Neural progenitor cell (in vitro differentiated cells): ENCODE measurements at regions not wholly inside any gene's neighbourhood (a gene's known extent, or its start where the extent isn't known, plus 50 kb on each side); places are given as distances from the start of the nearest gene placed in this dataset.

Experiments
- DNase-seq: peaks from one replicate; pipeline ENCODE4 v3.0.0-alpha.2; 2016; ENCODE audit warnings: low spot score
- H2AFZ ChIP-seq: fragments of 200-600 bp; sonication (generic); replicated peaks from 2 replicates; pipeline ENCODE4 v1.6.1; 2016; ENCODE audit warnings: antibody characterized with exemption
- H3F3A ChIP-seq: fragments of 200-600 bp; sonication (generic); 2 replicates; pipeline ENCODE4 v1.6.1; 2016; ENCODE audit warnings: antibody characterized with exemption, low read depth
- H3K27ac ChIP-seq: fragments of 200-600 bp; sonication (generic); 2 replicates; pipeline ENCODE4 v1.5.1; 2016; ENCODE audit warnings: mild to moderate bottlenecking
- H3K27me3 ChIP-seq: fragments of 200-600 bp; sonication (generic); 2 replicates; pipeline ENCODE4 v1.6.1; 2016; ENCODE audit warnings: mild to moderate bottlenecking, moderate library complexity
- H3K36me3 ChIP-seq: fragments of 200-600 bp; sonication (generic); 2 replicates; pipeline ENCODE4 v1.5.1; 2016
- H3K4me1 ChIP-seq: fragments of 200-600 bp; sonication (generic); 2 replicates; pipeline ENCODE4 v1.6.1; 2016; ENCODE audit warnings: mixed run types
- H3K4me2 ChIP-seq: fragments of 200-600 bp; sonication (generic); 2 replicates; pipeline ENCODE4 v1.6.1; 2016
- H3K4me3 ChIP-seq: fragments of 200-600 bp; sonication (generic); 2 replicates; pipeline ENCODE4 v1.5.1; 2016
- H3K79me2 ChIP-seq: fragments of 200-600 bp; sonication (generic); 2 replicates; pipeline ENCODE4 v1.6.1; 2016; ENCODE audit warnings: low read depth
- H3K9ac ChIP-seq: fragments of 200-600 bp; sonication (generic); 2 replicates; pipeline ENCODE4 v1.6.1; 2016
- H3K9me3 ChIP-seq: fragments of 200-600 bp; sonication (generic); 2 replicates; pipeline ENCODE4 v1.5.1; 2016; ENCODE audit warnings: low read depth
- H4K20me1 ChIP-seq: fragments of 200-600 bp; sonication (generic); 2 replicates; pipeline ENCODE4 v1.6.1; 2016; ENCODE audit warnings: low read depth
- H3K27ac Mint-ChIP-seq: 3 replicates; pipeline ENCODE4 v1.8.0; 2021; ENCODE audit warnings: mixed read lengths
- H3K27me3 Mint-ChIP-seq: 2 replicates; pipeline ENCODE4 v1.8.0; 2022; ENCODE audit warnings: low read depth, mild to moderate bottlenecking, inconsistent platforms, moderate library complexity, mixed read lengths; ENCODE audit not compliant: insufficient read depth
- H3K36me3 Mint-ChIP-seq: 3 replicates; pipeline ENCODE4 v1.8.0; 2021; ENCODE audit warnings: mixed read lengths
- H3K4me1 Mint-ChIP-seq: 3 replicates; pipeline ENCODE4 v1.8.0; 2021; ENCODE audit warnings: mixed read lengths
- H3K4me3 Mint-ChIP-seq: 3 replicates; pipeline ENCODE4 v1.8.0; 2021; ENCODE audit warnings: mild to moderate bottlenecking, moderate library complexity, mixed read lengths
- H3K9me3 Mint-ChIP-seq: 3 replicates; pipeline ENCODE4 v1.8.0; 2020; ENCODE audit warnings: mixed read lengths
- CTCF ChIP-seq: fragments of 200-600 bp; sonication (generic); IDR thresholded peaks from 2 replicates; pipeline ENCODE4 v1.5.1; 2017; ENCODE audit warnings: antibody characterized with exemption, mild to moderate bottlenecking
- EZH2 ChIP-seq: fragments of 200-600 bp; sonication (generic); IDR thresholded peaks from 2 replicates; pipeline ENCODE4 v1.6.1; 2017; ENCODE audit warnings: antibody characterized with exemption, mild to moderate bottlenecking, moderate library complexity
- EZH2phosphoT487 ChIP-seq: fragments of 200-600 bp; sonication (generic); IDR thresholded peaks from 2 replicates; pipeline ENCODE4 v1.6.1; 2017; ENCODE audit warnings: antibody characterized with exemption

DNA sequence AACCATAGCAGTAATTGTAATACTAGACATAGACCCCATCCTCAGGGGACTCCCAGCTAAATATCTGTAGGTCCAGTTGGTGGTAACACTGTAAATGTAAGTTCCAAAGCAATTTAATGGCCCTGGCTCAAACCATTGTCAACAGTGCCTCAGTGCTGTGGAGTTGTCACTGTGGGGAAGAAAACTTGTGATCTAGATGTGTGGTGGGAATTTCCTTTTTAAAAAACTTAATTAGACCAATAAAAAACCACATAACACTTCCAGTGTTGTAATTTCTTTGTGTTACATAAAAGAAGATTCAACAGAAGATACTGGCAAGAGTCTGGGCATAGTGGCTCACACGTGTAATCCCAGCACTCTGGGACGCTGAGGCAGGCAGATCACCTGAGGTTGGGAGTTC is 138.6 kb upstream of the UMPS start:
- Histone ChIP-seq H3K27ac (no peak overlapping the region), H2AFZ (no peak overlapping the region), H3K4me2 (no peak overlapping the region), H3F3A (peaks cover 7% of the 10 kb centered on the region), H3K9me3 (no peaks in the 10 kb centered on the region), H3K36me3 (no peaks in the 10 kb centered on the region), H3K79me2 (no peaks in the 10 kb centered on the region), H3K9ac (no peak overlapping the region), H3K27me3 (peaks cover 21% of the 10 kb centered on the region), H3K4me1 (peaks cover 12% of the 10 kb centered on the region), H3K4me3 (no peak overlapping the region), H4K20me1 (peaks cover 7% of the 10 kb centered on the region)
- H3K36me3 Mint-ChIP-seq: peaks cover 3% of the 10 kb centered on the region
- H3K9me3 Mint-ChIP-seq: no peaks in the 10 kb centered on the region
- peaks cover 11% of the 10 kb centered on the region for H3K4me1 Mint-ChIP-seq
- TF ChIP-seq CTCF: no peak
- TF ChIP-seq EZH2: no peak
- H3K4me3 Mint-ChIP-seq: no peak overlapping the region
- peaks cover 12% of the 10 kb centered on the region for H3K27me3 Mint-ChIP-seq
- no peak for DNase-seq
- H3K27ac Mint-ChIP-seq: no peak overlapping the region

DNA sequence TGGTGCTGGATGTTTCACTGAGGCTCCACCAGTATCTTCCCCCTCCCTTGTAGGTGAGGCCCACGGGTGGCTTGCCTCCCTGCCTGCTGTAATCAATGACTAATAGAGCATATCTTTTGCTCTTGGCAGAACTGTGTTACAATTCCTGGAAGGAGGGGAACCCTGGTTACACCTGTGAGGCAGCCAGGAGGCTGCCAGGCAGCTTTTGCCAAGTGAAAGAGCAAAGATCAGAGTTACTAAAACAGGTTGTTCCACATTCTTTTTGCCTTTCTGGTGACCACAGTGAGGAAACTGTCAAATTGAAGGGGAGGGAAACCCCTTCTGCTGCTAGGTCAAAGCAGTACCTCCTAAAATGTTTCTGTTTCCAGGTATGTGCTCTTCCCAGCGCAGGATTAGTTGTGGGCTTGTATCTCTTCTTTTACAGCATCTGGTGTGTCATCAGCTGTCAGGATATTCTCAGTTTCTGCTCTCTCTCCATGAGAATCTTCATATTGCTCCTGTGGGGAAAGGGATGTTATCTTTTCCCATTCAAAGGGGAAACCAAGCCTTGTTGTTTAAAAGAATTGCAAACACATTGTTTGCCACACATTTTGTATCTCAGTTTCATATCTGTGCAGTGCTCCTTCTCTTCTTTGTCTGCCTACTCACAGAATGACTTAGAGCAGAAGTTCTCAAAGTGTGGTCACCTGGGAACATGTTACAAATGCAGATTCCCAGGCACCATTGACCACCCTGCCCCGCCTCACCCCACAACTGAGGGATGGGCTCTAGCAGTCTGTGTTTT is 137.4 kb upstream of the UMPS start:
- Mint-ChIP-seq H3K4me1 (peaks cover 4% of the 10 kb centered on the region), H3K4me3 (no peak overlapping the region), H3K27ac (no peak overlapping the region), H3K36me3 (peaks cover 3% of the 10 kb centered on the region), H3K9me3 (no peaks in the 10 kb centered on the region), H3K27me3 (peaks cover 10% of the 10 kb centered on the region)
- Histone ChIP-seq H4K20me1 (no peaks in the 10 kb centered on the region), H3K4me3 (no peak overlapping the region), H3K27ac (no peak overlapping the region), H3K4me1 (peaks cover 6% of the 10 kb centered on the region), H3F3A (no peaks in the 10 kb centered on the region), H3K4me2 (no peak overlapping the region), H3K9ac (no peak overlapping the region), H3K9me3 (no peaks in the 10 kb centered on the region), H3K36me3 (no peaks in the 10 kb centered on the region), H3K27me3 (peaks cover 10% of the 10 kb centered on the region), H2AFZ (no peak overlapping the region), H3K79me2 (no peaks in the 10 kb centered on the region)
- TF ChIP-seq EZH2 (no peak), CTCF (no peak), EZH2phosphoT487 (no peak)
- no peak for DNase-seq

GRCh38 chr3:124593442-124593829 is 136.8 kb upstream of the UMPS start:
- H3K4me3 Mint-ChIP-seq: no peak overlapping the region

GRCh38 chr3:124594581-124594980 is 135.7 kb upstream of the UMPS start:
- DNase-seq: no peak
- no peaks in the 10 kb centered on the region for H3F3A ChIP-seq
- H4K20me1 ChIP-seq: no peaks in the 10 kb centered on the region
- no peaks in the 10 kb centered on the region for H3K27me3 ChIP-seq
- H3K9me3 Mint-ChIP-seq: no peaks in the 10 kb centered on the region
- H3K4me3 ChIP-seq: no peak overlapping the region
- H3K4me3 Mint-ChIP-seq: no peak overlapping the region
- H3K36me3 ChIP-seq: no peaks in the 10 kb centered on the region
- H3K9ac ChIP-seq: no peak overlapping the region
- H3K36me3 Mint-ChIP-seq: no peaks in the 10 kb centered on the region
- peaks cover 10% of the 10 kb centered on the region for H3K27me3 Mint-ChIP-seq
- H3K4me1 ChIP-seq: peaks cover 10% of the 10 kb centered on the region
- no peaks in the 10 kb centered on the region for H3K9me3 ChIP-seq
- H3K4me2 ChIP-seq: no peak overlapping the region
- H3K27ac ChIP-seq: no peak overlapping the region
- no peak overlapping the region for H2AFZ ChIP-seq
- TF ChIP-seq CTCF: no peak
- TF ChIP-seq EZH2: no peak
- no peak for TF ChIP-seq EZH2phosphoT487
- H3K4me1 Mint-ChIP-seq: peaks cover 10% of the 10 kb centered on the region
- no peaks in the 10 kb centered on the region for H3K79me2 ChIP-seq
- H3K27ac Mint-ChIP-seq: no peak overlapping the region

More at GRCh38 chr3:124593442-124593829, 136.8 kb upstream of the UMPS start:
- no peak overlapping the region for H3K27ac Mint-ChIP-seq
- no peak overlapping the region for H3K4me3 ChIP-seq
- no peaks in the 10 kb centered on the region for H3K9me3 Mint-ChIP-seq
- H4K20me1 ChIP-seq: no peaks in the 10 kb centered on the region
- TF ChIP-seq EZH2phosphoT487 (no peak), EZH2 (no peak)
- H3K27me3 Mint-ChIP-seq: peaks cover 10% of the 10 kb centered on the region
- peaks cover 4% of the 10 kb centered on the region for H3K4me1 Mint-ChIP-seq
- no peaks in the 10 kb centered on the region for H3K9me3 ChIP-seq
- DNase-seq: no peak
- H3K36me3 ChIP-seq: no peaks in the 10 kb centered on the region
- H3K27ac ChIP-seq: no peak overlapping the region
- no peak overlapping the region for H2AFZ ChIP-seq
- H3K36me3 Mint-ChIP-seq: peaks cover 3% of the 10 kb centered on the region
- H3K79me2 ChIP-seq: no peaks in the 10 kb centered on the region
- peaks cover 4% of the 10 kb centered on the region for H3K27me3 ChIP-seq
- no peaks in the 10 kb centered on the region for H3F3A ChIP-seq
- H3K4me1 ChIP-seq: peaks cover 6% of the 10 kb centered on the region
- H3K9ac ChIP-seq: no peak overlapping the region
- H3K4me2 ChIP-seq: no peak overlapping the region
